GM12892 (cell line): ENCODE measurements at regions not wholly inside any gene's neighbourhood (a gene's known extent, or its start where the extent isn't known, plus 50 kb on each side); places are given as distances from the start of the nearest gene placed in this dataset.

Experiments used
- DNase-seq: peaks from one replicate; pipeline ENCODE4 v3.0.0; 2011; ENCODE audit not compliant: insufficient read length
- FAIRE-seq: peaks from 2 replicates; lab custom pipeline; 2011; peaks lifted over from hg19 to GRCh38; lab: Jason Lieb, UNC
- POLR2A ChIP-seq: IDR thresholded peaks from 2 replicates; pipeline ENCODE4 v1.6.1; 2011; ENCODE audit warnings: low read depth, low read length, control low read depth
- POLR2AphosphoS5 ChIP-seq: IDR thresholded peaks from 2 replicates; pipeline ENCODE4 v1.6.1; 2011; ENCODE audit warnings: low read depth, low read length, control low read depth
- TAF1 ChIP-seq: IDR thresholded peaks from 2 replicates; pipeline ENCODE4 v1.6.1; 2011; ENCODE audit warnings: low read depth, mild to moderate bottlenecking, control low read depth, low read length, borderline replicate concordance

GRCh38 chr13:22287343-22287920 is 616.6 kb downstream of the FGF9 start:
- TF ChIP-seq POLR2AphosphoS5 = no peak
- TF ChIP-seq TAF1 = no peak
- no peak for TF ChIP-seq POLR2A
- no peak for DNase-seq

GRCh38 chr13:22288496-22288895 is 617.6 kb downstream of the FGF9 start:
- FAIRE-seq (no peak), DNase-seq (no peak)
- TF ChIP-seq POLR2AphosphoS5 (no peak), POLR2A (no peak), TAF1 (no peak)

More at GRCh38 chr13:22287343-22287920, 616.6 kb downstream of the FGF9 start:
- no peak for FAIRE-seq

- DNase-seq (no peak), FAIRE-seq (no peak)
- TF ChIP-seq POLR2A (no peak), TAF1 (no peak), POLR2AphosphoS5 (no peak)
Observed at GRCh38 chr13:22289711-22290110, 618.8 kb downstream of the FGF9 start.

GRCh38 chr13:22298530-22298929 is 627.7 kb downstream of the FGF9 start:
- FAIRE-seq (no peak), DNase-seq (no peak)
- TF ChIP-seq TAF1 (no peak), POLR2AphosphoS5 (no peak), POLR2A (no peak)

- no peak for DNase-seq
- no peak for FAIRE-seq
- TF ChIP-seq POLR2A (no peak), POLR2AphosphoS5 (no peak), TAF1 (no peak)
Observed at GRCh38 chr13:22311734-22312404, 641.0 kb downstream of the FGF9 start.

- DNase-seq (no peak), FAIRE-seq (no peak)
- no peak for TF ChIP-seq POLR2AphosphoS5
- TF ChIP-seq POLR2A = no peak
Observed at GRCh38 chr13:22312405-22312803, 641.5 kb downstream of the FGF9 start.

- DNase-seq = no peak
- FAIRE-seq = no peak
- TF ChIP-seq POLR2A (no peak), POLR2AphosphoS5 (no peak), TAF1 (no peak)
Observed at GRCh38 chr13:22316494-22317025, 645.7 kb downstream of the FGF9 start.

GRCh38 chr13:22320991-22321390 is 650.1 kb downstream of the FGF9 start:
- no peak for DNase-seq
- TF ChIP-seq POLR2AphosphoS5 (no peak), POLR2A (no peak), TAF1 (no peak)
- FAIRE-seq = no peak

GRCh38 chr13:22325761-22326160 is 654.9 kb downstream of the FGF9 start:
- FAIRE-seq (no peak), DNase-seq (no peak)
- TF ChIP-seq POLR2A (no peak), TAF1 (no peak), POLR2AphosphoS5 (no peak)

- FAIRE-seq (no peak), DNase-seq (no peak)
- no peak for TF ChIP-seq TAF1
- no peak for TF ChIP-seq POLR2A
- TF ChIP-seq POLR2AphosphoS5 = no peak
Observed at GRCh38 chr13:22332416-22332815, 661.5 kb downstream of the FGF9 start.

GRCh38 chr13:22336460-22336859 is 665.6 kb downstream of the FGF9 start:
- no peak for DNase-seq
- no peak for FAIRE-seq
- TF ChIP-seq TAF1 (no peak), POLR2AphosphoS5 (no peak), POLR2A (no peak)

GRCh38 chr13:22357132-22357531 is 686.3 kb downstream of the FGF9 start:
- TF ChIP-seq POLR2A (no peak), POLR2AphosphoS5 (no peak), TAF1 (no peak)
- DNase-seq = no peak
- no peak for FAIRE-seq
